ELR (cell line): ENCODE measurements at regions not wholly inside any gene's neighbourhood (a gene's known extent, or its start where the extent isn't known, plus 50 kb on each side); places are given as distances from the start of the nearest gene placed in this dataset.

Source experiments
- DNase-seq: peaks from one replicate; pipeline ENCODE4 v3.0.0-alpha.2; 2015; ENCODE audit warnings: low read depth

DNA sequence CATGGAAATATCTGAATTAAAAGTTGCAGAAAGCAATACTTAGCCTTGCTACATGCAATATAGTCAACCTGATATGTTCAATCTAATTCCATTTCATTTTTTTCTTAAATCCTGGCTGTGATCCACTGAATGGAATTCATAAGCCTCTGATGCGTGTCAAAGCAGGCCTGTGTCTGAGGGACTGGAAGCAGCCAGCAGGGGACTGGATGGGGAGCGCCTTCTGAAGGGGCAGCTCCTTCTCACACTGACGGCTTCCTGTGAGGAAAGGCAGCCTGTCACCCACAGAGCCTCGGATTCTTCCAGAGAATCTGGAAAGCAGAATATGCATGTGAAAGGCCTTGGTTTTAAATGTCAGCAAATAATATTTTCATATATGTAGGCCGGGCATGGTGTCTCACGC, 73.5 kb downstream of the KCNF1 start:
- no peak for DNase-seq

DNA sequence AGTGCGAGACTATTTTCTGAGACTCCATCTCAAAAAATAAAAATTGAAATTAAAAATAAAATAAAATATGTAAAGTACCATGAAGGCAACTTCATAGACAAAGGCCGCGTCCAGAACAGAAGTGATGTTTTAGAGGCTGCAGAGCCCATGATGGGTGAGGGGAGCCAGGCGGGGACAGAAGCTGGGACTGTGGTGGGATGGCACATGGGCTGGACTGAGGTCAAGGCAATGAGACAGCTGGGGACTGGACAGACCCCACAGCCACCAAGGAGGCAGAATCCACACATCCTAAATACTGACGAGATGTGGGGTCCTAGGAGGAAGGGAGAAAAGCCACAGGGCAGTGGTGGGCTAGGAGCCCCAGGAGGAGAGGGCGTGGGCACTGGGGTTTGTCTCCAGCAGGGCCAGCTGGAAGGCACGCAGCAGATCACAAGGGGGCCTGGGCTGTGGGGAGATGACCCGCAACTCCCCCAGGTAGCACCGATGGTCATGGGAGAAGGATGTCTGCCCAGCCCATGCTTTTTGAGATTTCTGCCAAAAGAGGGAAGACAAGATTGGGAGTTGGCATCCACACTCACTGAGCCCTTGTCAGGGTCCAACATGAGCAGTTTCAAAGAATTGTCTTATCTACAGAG, 74.3 kb downstream of the KCNF1 start:
- DNase-seq, result no peak

DNA sequence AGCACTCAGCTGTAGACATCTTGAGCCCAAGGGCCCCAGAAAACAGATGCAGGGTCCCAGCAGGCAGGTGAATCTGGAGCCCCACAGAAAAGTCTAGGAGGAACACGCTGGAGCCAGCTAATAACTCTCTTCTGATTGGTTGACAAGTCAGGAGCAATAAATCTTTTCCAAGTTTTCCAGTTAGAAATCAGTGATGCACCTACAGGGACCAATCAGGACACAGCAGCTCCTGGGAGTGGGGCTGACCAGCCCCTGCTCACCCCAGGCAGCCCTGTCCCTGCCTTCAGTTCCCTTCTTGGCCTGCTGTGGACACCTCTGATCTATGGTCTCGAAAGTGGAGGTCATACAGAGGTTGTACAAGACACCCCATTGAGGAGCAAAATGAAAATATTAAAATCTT, 75.7 kb downstream of the KCNF1 start:
- no peak for DNase-seq

DNA sequence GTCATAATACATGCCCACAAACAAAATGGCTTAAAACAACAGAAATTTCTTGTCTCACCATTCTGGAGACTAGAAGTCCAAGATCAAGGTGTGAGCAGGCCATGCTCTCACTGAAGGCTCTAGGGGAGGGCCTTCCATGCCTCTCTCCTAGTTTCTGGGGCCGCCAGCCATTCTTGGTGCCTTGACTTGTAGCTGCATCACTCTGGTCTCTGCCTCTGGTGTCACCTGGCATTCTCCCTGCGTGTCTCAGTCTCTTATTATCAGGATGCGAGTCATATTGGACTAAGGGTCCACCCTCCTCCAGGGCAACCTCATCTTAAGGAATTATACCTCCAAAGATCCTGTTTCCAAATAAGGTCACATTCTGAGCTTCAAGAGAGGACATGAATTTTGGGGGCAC, 76.1 kb downstream of the KCNF1 start:
- DNase-seq, result peak; percentile 36

DNA sequence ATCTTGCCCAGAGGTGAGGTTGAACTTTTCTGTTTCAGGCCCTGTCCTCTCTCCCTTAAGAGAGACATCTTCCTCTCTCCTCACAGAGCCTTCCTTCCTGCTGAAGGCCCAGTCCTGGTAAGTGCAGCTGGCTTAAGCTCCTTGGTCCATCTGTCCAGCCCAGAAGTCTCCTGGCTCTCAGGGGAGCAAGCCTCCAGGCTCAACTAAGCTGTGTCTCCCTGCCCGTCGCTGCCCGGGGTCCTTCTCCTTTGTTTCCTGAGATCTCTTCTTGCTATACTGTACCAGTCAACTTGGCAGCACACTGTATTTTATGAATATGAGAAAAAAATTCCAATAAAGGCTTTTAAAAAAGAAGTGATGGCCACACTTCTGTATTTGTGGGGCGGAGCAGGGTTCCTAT, 77.4 kb downstream of the KCNF1 start:
- DNase-seq, result no peak

DNA sequence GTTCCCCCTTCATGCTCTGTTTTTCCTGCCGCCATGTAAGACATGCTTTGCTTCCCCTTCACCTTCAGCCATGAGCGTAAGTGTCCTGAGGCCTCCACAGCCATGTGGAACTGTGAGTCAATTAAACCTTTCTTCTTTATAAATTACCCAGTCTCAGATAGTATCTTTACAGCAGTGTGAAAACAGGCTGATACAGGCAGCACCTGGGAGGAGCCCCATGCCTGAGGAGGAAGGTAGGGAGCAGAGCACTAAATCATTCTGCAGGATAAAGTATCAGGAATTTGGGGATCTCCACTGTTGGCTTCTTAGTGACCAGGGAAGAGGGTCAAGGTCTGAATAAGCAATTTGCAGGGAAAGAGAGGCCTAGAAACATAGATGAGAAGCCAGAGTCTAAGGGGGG, 78.0 kb downstream of the KCNF1 start:
- no peak for DNase-seq

DNA sequence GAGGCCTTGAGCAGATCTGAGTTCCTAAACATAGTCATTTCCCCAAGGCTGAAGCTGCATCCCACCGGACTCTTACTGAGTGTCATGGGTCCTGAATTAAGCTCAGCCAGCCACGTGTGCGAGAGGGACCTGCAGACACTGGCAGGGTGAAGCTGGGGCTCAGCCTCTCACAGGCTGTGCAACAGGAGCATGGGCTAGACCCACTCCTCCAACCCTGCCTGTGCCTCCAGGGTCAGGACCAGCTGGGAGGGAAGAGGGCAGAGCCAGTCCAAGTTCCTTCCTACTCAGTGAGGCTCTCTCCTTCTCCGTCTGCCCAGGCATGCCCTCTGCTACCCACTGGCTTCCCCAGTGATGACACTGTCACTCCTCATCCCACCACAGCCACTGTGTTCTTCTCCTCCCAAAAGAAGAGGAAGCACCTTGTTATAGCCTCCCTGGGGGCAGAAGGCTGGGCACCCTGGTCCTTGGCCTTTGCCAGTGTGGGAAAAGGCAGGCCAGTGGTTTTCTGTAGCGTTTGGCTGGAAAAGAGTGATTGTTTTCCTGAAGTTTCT, 78.9 kb downstream of the KCNF1 start:
- no peak for DNase-seq

DNA sequence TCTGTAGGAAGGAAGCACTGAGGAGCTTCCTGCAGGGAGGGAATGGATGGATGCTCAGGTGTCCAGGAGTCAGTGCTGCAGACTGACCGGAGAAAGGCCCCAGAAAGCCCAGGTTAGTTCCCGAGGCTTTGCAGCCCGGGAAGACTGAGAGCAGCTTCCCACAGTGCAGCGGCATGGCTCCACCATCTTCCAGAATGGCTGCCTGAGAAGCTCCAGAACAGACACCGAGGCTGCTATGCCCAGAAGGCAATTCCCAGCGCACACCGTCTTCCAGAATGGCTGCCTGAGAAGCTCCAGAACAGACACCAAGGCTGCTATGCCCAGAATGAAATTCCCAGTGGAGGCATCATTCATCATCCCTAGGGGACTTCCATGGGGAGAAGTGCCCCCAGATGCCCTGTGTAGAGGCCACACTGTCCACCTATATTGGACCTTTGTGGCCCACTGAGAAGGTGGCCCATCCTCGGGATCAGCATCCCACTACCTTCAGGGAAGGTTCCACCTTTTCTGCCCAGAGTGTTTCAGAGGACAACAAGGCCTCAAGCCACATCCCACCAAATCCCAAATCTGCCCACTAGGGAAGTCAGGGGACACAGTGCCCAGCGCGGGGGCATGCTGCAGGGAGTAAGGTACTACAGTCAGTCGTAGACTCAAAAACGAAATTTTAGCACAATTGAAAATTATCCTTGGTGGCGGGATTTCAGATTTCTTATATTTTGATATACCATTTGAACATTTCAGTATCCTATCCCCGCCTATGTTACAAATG, 80.5 kb downstream of the KCNF1 start:
- DNase-seq, result no peak

DNA sequence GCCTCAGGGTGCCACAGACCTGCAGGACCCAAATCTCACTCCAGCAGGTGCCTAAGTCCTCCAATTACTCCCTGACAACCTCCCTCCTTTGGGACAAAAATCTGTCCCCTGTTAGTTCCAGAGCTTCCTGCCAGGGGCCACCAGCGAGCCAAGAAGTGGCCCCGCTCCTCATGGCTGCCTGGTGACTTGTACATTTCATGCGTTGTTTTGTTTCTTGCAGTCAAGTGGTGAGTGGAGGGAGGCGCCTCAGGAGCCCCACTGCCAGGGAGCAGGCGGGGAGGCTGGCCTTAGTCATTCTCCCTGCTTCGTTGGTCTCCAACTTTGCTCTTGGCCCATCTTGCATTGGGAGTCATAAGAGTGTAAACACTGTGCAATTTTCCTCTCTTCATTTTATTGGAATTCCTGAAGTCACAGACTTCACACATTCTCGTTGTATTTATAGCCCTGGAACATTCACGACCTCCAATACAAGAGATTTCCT, 81.3 kb downstream of the KCNF1 start:
- peak; percentile 19 for DNase-seq

DNA sequence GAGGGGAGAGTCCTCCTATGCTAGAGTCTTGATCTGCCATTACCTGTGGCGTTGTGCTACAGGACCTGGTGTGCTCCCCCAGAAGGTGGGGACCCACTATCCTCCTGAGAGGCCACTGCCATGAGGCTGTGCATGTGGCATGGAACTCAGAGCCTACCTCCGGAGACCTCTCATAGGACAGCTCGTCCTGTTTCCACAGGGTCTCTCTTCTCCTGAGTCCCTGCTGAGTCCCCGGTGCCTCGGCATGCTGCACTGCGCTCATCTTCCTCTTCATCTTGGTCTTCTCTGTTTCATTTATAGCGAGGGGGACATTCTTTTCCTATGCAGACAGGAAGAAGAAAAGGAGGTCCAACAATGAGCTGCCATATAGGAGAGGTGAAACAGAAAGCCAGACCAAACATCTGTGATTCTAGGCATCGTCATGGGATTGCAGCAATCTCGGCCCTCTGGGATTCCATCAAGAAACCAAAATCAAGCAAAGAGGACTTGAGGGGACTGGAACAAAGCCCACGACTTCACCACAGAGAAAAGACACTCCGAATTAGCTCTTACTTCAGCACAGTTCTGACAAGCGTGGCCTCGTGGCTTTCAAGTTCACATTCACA, 83.7 kb downstream of the KCNF1 start:
- no peak for DNase-seq

DNA sequence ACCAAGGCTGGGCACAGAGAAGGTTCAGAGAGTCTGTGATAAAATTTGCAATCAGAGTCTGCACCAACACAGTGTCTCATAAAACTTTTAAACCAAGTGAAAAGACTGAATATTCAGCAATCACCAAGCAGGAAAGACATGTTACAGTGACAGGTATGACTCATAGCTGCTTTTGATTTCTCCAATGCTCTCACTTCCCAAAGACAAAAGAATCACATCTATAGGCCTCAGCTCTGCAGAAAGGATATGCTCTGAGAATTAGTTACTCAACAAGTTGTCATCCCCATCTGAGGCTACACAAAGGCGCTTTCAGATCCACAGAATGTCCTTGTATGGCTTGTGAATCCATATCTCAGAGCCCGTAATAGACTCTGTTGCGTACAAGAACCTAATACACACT, 92.5 kb downstream of the KCNF1 start:
- DNase-seq, result peak; percentile 46

DNA sequence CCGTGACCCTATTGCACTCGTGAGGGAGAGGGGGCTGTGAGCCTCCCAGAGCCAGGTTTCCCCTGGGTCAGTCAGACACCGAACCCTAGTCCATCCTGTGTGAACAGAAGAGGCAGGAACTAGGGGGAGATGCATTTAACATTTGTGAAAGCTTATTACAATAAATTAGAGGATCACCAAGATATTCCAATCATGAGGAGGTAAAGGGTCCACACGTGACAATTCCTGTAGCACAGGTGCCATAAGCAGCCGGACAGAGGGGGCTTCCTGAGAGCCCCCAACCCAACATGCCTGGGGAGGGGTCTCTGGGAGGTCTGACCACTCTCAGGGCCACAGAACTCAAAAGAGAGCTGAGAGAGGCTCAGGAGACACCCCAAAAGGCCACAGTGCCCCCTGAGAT, 93.3 kb downstream of the KCNF1 start:
- DNase-seq, result no peak

DNA sequence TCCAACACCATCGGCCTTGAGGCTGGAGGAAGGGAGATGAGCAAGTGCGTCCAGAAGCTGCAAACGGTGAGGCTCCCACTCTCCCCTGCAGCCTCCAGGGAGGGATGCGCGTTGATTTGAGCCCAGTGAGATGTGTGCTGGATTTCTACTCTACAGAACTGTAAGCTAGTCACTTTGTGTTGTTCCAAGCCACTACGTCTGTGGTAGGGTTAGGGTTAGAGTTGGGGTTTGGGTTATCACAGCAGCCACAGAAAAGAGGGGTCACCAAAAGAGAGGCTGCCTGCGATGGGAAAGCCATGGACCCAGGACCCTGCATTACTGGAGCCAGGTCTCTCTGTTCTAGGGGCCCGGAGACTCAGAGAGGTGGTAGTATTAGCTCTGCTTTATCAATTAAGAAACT, 94.5 kb downstream of the KCNF1 start:
- no peak for DNase-seq

DNA sequence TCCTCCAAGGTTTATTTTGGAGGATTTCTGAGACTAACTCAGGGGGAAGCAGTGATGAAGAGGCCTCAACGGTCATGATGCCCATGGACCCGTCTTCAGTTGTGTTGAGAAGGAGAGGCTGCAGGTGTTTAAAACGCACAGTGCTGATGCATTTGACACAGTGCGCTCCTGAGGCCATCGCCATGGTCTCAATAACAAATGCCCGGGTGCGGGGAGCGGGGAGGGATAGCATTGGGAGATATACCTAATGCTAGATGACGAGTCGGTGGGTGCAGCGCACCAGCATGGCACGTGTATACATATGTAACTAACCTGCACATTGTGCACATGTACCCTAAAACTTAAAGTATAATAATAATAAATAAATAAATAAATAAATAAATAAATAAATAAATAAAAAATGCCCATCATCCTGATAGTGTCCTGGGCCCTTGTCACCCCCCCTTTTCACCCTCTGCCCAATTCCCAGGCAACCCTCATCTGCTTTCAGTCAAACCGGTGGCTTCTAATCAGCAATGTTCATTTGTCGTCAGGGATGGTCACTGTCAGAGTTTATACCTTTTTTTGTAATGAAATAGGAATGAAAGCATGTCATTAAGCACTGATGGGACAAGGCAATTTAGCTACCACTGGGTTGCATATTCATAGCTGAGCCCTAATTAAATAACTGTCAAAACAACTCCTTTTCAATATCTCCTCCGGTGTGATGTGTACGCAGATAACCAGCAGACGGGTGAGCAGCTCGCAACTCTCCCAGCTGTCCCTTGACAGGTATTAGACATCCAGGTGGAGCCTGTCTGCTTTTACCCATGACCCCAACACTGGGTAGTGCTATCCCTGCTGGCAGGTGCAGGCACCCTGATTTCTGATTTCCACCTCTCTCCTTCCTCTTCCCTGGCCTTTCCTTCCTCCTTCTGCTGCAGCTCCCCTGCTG, 95.9 kb downstream of the KCNF1 start:
- no peak for DNase-seq

DNA sequence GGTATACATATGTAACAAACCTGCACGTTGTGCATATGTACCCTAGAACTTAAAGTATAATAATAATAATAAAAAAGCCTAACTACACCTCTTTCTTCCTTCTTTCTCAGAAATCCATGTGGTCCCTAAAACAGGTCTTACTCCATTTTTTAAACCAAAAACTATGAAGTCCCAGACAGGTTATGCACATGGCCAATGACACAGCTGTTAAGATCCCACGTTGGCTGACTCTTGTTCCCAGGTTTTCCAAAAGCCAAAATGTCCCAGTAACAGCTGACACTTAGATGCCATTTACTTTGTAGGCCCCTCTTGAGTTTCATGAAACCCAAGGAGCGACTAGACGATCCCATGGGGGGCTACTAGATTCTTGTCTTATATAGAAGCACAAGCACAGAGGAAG, 97.0 kb downstream of the KCNF1 start:
- no peak for DNase-seq

DNA sequence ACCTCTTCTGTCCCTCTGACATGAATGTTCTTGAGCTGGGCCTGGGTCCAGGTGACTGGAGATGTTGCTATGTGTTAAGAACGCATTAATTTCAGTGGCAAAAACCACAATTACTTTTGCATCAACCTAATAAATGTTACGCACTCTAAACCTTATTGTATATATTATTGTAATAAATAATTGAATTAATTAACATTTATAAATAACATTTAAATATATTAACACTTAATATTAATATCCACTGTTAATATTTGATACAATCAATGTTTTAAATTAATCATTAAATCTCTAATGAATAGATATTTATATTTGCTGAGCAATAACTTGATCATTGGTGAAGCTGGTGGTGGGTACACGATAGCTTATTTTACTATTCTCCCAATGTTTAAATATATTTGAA, 97.4 kb downstream of the KCNF1 start:
- no peak for DNase-seq

DNA sequence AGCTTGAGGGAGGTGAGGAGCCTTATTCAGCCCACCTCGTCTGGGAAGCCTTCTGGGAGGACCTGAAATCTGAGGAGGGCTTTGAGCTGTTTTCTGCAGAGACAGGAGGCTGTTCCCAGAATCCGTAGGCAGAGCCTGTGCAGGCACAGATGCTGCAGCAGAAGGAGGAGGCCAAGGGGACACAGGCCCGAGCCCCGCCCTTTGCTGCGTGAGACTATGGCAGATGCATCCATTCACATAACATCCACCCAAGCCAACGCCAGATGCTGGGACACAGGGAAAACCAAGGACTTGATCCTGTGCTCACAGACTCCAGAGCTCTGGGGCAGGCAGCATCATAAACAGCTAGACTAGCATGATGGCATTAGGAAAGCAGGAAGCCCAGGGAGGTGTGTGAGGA, 98.2 kb downstream of the KCNF1 start:
- no peak for DNase-seq

DNA sequence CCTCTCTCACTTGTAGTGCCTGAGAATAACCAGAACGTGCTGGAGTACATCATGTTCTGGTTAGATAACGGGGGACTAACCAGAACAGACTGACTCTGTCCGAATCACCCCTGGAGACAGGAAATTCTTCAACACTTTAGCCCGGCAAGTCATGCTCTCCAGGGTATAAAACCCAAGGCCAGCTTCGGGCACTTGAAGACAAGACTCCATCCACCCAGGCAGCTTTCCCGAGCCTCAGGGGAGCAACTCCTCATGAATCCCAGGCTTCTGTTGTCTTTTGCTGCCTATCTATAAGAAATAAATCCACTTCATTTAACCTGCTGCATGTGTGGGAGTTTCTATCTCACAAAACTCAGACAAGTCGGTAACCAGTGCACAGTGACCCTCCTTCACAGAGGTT, 99.6 kb downstream of the KCNF1 start:
- no peak for DNase-seq

DNA sequence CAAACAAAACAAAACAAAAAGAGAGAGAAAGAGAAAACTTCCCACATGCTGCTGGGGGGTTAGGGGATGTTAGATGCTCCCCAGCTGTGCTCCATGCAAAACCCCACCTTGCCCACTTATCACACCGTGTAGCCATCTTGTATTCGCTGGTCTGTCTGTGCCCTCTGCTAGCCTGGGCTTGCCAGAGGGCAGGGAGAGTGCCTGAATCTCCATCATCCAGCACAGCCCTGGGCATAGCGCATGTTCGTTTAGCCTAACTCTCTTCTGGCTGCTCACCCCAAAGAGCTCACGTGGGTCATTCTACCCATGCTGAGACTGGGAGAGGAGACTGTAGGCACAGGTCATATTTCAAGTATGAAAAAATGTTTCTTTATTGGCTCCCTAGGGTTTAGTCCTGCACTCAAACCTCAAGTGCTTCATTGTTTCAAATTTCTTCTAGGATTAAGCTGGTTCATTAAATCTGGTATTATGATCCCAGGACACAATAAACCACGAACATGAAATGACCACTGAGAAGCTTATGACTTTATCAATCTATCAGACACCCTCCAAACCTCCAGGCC, 100.5 kb downstream of the KCNF1 start:
- DNase-seq, result no peak

DNA sequence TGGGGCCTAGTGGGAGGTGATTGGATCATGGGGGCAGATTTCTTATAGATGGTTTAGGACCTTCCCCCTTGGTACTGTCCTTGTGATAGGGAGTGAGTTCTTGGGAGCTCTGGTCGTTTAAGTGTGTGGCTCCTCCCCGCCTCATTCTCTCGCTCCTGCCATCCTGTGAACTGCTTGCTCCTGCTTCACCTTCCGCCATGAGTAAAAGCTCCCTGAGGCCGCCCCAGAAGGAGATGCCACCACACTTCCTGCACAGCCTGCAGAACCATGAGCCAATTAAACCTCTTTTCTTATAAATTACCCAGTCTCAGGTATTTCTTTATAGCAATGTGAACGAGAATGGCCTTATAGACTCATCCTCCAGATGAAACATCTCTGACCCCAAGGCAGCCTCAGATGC, 101.5 kb downstream of the KCNF1 start:
- no peak for DNase-seq

DNA sequence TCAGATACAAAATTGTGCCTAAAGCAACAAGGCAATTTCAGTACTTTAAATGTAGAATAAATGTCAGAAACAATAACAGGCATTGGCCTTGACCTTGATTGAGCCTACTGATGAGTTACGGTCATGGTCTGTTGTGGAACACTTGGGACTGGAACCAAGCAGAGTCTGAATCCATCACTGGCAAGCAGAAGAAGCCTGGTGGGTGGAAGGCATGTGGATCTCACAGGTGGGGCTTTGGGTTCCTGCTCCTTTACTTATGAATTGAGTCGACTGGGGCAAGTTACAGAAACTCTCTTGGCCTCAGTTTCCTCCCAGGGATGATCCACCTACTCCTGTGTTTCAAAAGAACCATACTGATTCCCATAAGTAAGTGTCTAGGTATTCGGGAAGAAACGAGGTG, 102.3 kb downstream of the KCNF1 start:
- no peak for DNase-seq
